ENCODE measurements at regions not wholly inside any gene's neighbourhood (a gene's known extent, or its start where the extent isn't known, plus 50 kb on each side); places are given as distances from the start of the nearest gene placed in this dataset.

- Histone ChIP-seq H3K36me3 (ENCODE audit: insufficient read depth, low read length) (no peaks in the 10 kb centered on the region), H3K9me3 (ENCODE audit: insufficient read depth, low read depth, low read length) (peaks cover 2% of the 10 kb centered on the region), H3K27me3 (ENCODE audit: insufficient read depth, low read length) (no peaks in the 10 kb centered on the region), H3K27ac (ENCODE audit: low read depth, low read length) (no peak overlapping the region), H3K9ac (ENCODE audit: low read length) (no peak overlapping the region), H3K4me1 (ENCODE audit: insufficient read depth, low read length) (no peaks in the 10 kb centered on the region), H4K20me1 (ENCODE audit: insufficient read depth, low read length) (no peaks in the 10 kb centered on the region), H3K4me3 (ENCODE audit: insufficient read depth, low read depth, low read length) (no peak overlapping the region), H3K79me2 (ENCODE audit: insufficient read depth, low read length) (no peaks in the 10 kb centered on the region), H2AFZ (ENCODE audit: low read depth, low read length) (no peak overlapping the region), H3K4me2 (ENCODE audit: low read length) (no peak overlapping the region)
- Mint-ChIP-seq H3K4me1 (ENCODE audit: low read depth, unreplicated experiment) (no peaks in the 10 kb centered on the region), H3K4me3 (ENCODE audit: unreplicated experiment) (no peak overlapping the region), H3K27me3 (ENCODE audit: low read depth, unreplicated experiment) (peaks cover 16% of the 10 kb centered on the region), H3K36me3 (ENCODE audit: low read depth, unreplicated experiment) (peaks cover 2% of the 10 kb centered on the region), H3K9me3 (ENCODE audit: unreplicated experiment) (no peaks in the 10 kb centered on the region), H3K27ac (ENCODE audit: unreplicated experiment) (no peak overlapping the region)
- DNase-seq (ENCODE audit: low read depth) (no peak), FAIRE-seq (no peak)
- TF ChIP-seq CTCF (IDR thresholded peaks at IDR 0.05; ENCODE audit: insufficient read depth, low read depth, low read length) (no peak), EZH2 (IDR thresholded peaks at IDR 0.05; ENCODE audit: insufficient read depth, low read length) (no peak)
Measured at GRCh38 chr14:98614741-98615140, 657.3 kb downstream of the BCL11B start.

GRCh38 chr14:98622208-98623051, 649.6 kb downstream of the BCL11B start:
- no peaks in the 10 kb centered on the region for H3K9me3 ChIP-seq (ENCODE audit: insufficient read depth, low read depth, low read length)
- H3K4me2 ChIP-seq (ENCODE audit: low read length) = peak overlapping the region; percentile 30
- no peak overlapping the region for H3K4me3 Mint-ChIP-seq (ENCODE audit: unreplicated experiment)
- H3K27ac ChIP-seq (ENCODE audit: low read depth, low read length) = peak overlapping the region; percentile 46
- no peak overlapping the region for H3K4me3 ChIP-seq (ENCODE audit: insufficient read depth, low read depth, low read length)
- no peaks in the 10 kb centered on the region for H3K27me3 ChIP-seq (ENCODE audit: insufficient read depth, low read length)
- H3K4me1 Mint-ChIP-seq (ENCODE audit: low read depth, unreplicated experiment) = peaks cover 14% of the 10 kb centered on the region
- H4K20me1 ChIP-seq (ENCODE audit: insufficient read depth, low read length) = no peaks in the 10 kb centered on the region
- H3K9ac ChIP-seq (ENCODE audit: low read length) = no peak overlapping the region
- H3K36me3 Mint-ChIP-seq (ENCODE audit: low read depth, unreplicated experiment) = no peaks in the 10 kb centered on the region
- no peaks in the 10 kb centered on the region for H3K36me3 ChIP-seq (ENCODE audit: insufficient read depth, low read length)
- H3K9me3 Mint-ChIP-seq (ENCODE audit: unreplicated experiment) = no peaks in the 10 kb centered on the region
- no peak for FAIRE-seq
- no peak overlapping the region for H2AFZ ChIP-seq (ENCODE audit: low read depth, low read length)
- TF ChIP-seq CTCF (IDR thresholded peaks at IDR 0.05; ENCODE audit: insufficient read depth, low read depth, low read length) (no peak), EZH2 (IDR thresholded peaks at IDR 0.05; ENCODE audit: insufficient read depth, low read length) (no peak)
- peaks cover 13% of the 10 kb centered on the region for H3K4me1 ChIP-seq (ENCODE audit: insufficient read depth, low read length)
- H3K79me2 ChIP-seq (ENCODE audit: insufficient read depth, low read length) = no peaks in the 10 kb centered on the region
- peak overlapping the region; percentile 96 for H3K27ac Mint-ChIP-seq (ENCODE audit: unreplicated experiment)
- no peaks in the 10 kb centered on the region for H3K27me3 Mint-ChIP-seq (ENCODE audit: low read depth, unreplicated experiment)
- peak; percentile 60 for DNase-seq (ENCODE audit: low read depth)

All from astrocyte (in vitro differentiated cells and primary cell).